HG03103 (cell line): ENCODE measurements at regions not wholly inside any gene's neighbourhood (a gene's known extent, or its start where the extent isn't known, plus 50 kb on each side); places are given as distances from the start of the nearest gene placed in this dataset.

Source experiments
- ATAC-seq: cut with Tn5 transposase; IDR thresholded peaks from one replicate; pipeline ENCODE4 v1.9.1; 2021; ENCODE audit warnings: low read depth; ENCODE audit not compliant: unreplicated experiment

- no peak for ATAC-seq
Observed at GRCh38 chr9:81833563-81834345, 94.5 kb upstream of the SPATA31D4 start.

- ATAC-seq: no peak
Observed at GRCh38 chr9:81841333-81841732, 86.9 kb upstream of the SPATA31D4 start.

GRCh38 chr9:81844131-81844567 lies 84.1 kb upstream of the SPATA31D4 start:
- no peak for ATAC-seq

- ATAC-seq: no peak
Observed at GRCh38 chr9:81847181-81847915, 80.9 kb upstream of the SPATA31D4 start.

GRCh38 chr9:81848472-81848871 lies 79.8 kb upstream of the SPATA31D4 start:
- ATAC-seq: no peak

GRCh38 chr9:81849631-81850259 lies 78.5 kb upstream of the SPATA31D4 start:
- ATAC-seq: no peak

GRCh38 chr9:81850724-81851123 lies 77.5 kb upstream of the SPATA31D4 start:
- no peak for ATAC-seq

- ATAC-seq: no peak
Observed at GRCh38 chr9:81851340-81851739, 76.9 kb upstream of the SPATA31D4 start.

- ATAC-seq: no peak
Observed at GRCh38 chr9:81852820-81853219, 75.4 kb upstream of the SPATA31D4 start.

- no peak for ATAC-seq
Observed at GRCh38 chr9:81855538-81855937, 72.7 kb upstream of the SPATA31D4 start.

- no peak for ATAC-seq
Observed at GRCh38 chr9:81858657-81859430, 69.4 kb upstream of the SPATA31D4 start.

- no peak for ATAC-seq
Observed at GRCh38 chr9:81860581-81860980, 67.6 kb upstream of the SPATA31D4 start.

- no peak for ATAC-seq
Observed at GRCh38 chr9:81861644-81862043, 66.6 kb upstream of the SPATA31D4 start.

- ATAC-seq: no peak
Observed at GRCh38 chr9:81868145-81868544, 60.1 kb upstream of the SPATA31D4 start.

- ATAC-seq: no peak
Observed at GRCh38 chr9:81871695-81872094, 56.5 kb upstream of the SPATA31D4 start.

GRCh38 chr9:81874250-81874649 lies 54.0 kb upstream of the SPATA31D4 start:
- ATAC-seq: no peak

- no peak for ATAC-seq
Observed at GRCh38 chr9:81874931-81875330, 53.3 kb upstream of the SPATA31D4 start.

- ATAC-seq: no peak
Observed at GRCh38 chr9:81877047-81877446, 51.2 kb upstream of the SPATA31D4 start.
